ENCODE measurements at regions not wholly inside any gene's neighbourhood (a gene's known extent, or its start where the extent isn't known, plus 50 kb on each side); places are given as distances from the start of the nearest gene placed in this dataset.
"Not testable (repeated sequence)": the region's sequence is repeated elsewhere in the genome, so short reads cannot be mapped to it uniquely, and the experiment has no call there.

GRCh38 chr19:20472854-20473253 lies 92.7 kb downstream of the ZNF737 start:
- H3K4me2 ChIP-seq (ENCODE audit: insufficient read depth, low read length, poor library complexity, severe bottlenecking) = no peak overlapping the region
- no peak overlapping the region for H3K23ac ChIP-seq (ENCODE audit: low read depth, low read length, poor library complexity)
- no peak overlapping the region for H2BK12ac ChIP-seq (ENCODE audit: low read length)
- no peak overlapping the region for H2AFZ ChIP-seq (ENCODE audit: low read length)
- H3K36me3 ChIP-seq (replicated peaks in 1 of 2; ENCODE audit: control insufficient read depth in 2 of 2, insufficient read depth in 2 of 2, low read length in 2 of 2) = no peaks in the 10 kb centered on the region
- no peak overlapping the region for H3K14ac ChIP-seq (ENCODE audit: low read length)
- no peak overlapping the region for H3K4me3 ChIP-seq (ENCODE audit: low read length in 2 of 2)
- no peak for DNase-seq (ENCODE audit: low spot score)
- no peak overlapping the region for H4K91ac ChIP-seq (ENCODE audit: low read depth, low read length, poor library complexity)
- no peaks in the 10 kb centered on the region for H3K4me1 ChIP-seq (ENCODE audit: control insufficient read depth in 2 of 2, insufficient read depth in 1 of 2, low read depth in 1 of 2, low read length in 2 of 2)
- no peak overlapping the region for H3K9ac ChIP-seq (ENCODE audit: low read depth, low read length, poor library complexity)
- H3K4ac ChIP-seq (ENCODE audit: low read length) = no peak overlapping the region
- peak overlapping the region; percentile 70 for H2AK5ac ChIP-seq (ENCODE audit: low read depth, low read length)
- H3K27me3 ChIP-seq (ENCODE audit: control insufficient read depth in 3 of 3, insufficient read depth in 3 of 3, low read depth in 1 of 3, low read length in 3 of 3) = no peaks in the 10 kb centered on the region
- H3K9me3 ChIP-seq (replicated peaks in 1 of 2; ENCODE audit: control insufficient read depth in 2 of 2, insufficient read depth in 1 of 2, low read depth in 1 of 2, low read length in 2 of 2) = no peaks in the 10 kb centered on the region
- H4K8ac ChIP-seq (ENCODE audit: low read depth, low read length) = no peak overlapping the region
- H3K79me1 ChIP-seq (ENCODE audit: low read depth, low read length) = no peaks in the 10 kb centered on the region
- no peak overlapping the region for H2BK120ac ChIP-seq (ENCODE audit: low read depth, low read length)
- H3K18ac ChIP-seq (ENCODE audit: low read length) = no peak overlapping the region
- no peak overlapping the region for H3K27ac ChIP-seq (replicated peaks; ENCODE audit: low read length)
- no peak overlapping the region for H2BK15ac ChIP-seq (ENCODE audit: low read length)
- no peak overlapping the region for H2BK5ac ChIP-seq (ENCODE audit: low read length)
- no CpG with 5 or more reads among the region's 13 CpGs for WGBS, 2 donors (ENCODE audit: extremely low coverage in 2 of 2, insufficient read length in 2 of 2, insufficient replicate concordance in 1 of 2)

- Histone ChIP-seq H2BK12ac (ENCODE audit: low read length) (no peak overlapping the region), H3K36me3 (replicated peaks in 1 of 2; ENCODE audit: control insufficient read depth in 2 of 2, insufficient read depth in 2 of 2, low read length in 2 of 2) (no peaks in the 10 kb centered on the region), H3K27ac (replicated peaks; ENCODE audit: low read length) (no peak overlapping the region), H3K9ac (ENCODE audit: low read depth, low read length, poor library complexity) (no peak overlapping the region), H3K27me3 (ENCODE audit: control insufficient read depth in 3 of 3, insufficient read depth in 3 of 3, low read depth in 1 of 3, low read length in 3 of 3) (no peaks in the 10 kb centered on the region), H2BK5ac (ENCODE audit: low read length) (no peak overlapping the region), H3K18ac (ENCODE audit: low read length) (no peak overlapping the region), H2AFZ (ENCODE audit: low read length) (no peak overlapping the region), H4K8ac (ENCODE audit: low read depth, low read length) (no peak overlapping the region), H2BK120ac (ENCODE audit: low read depth, low read length) (no peak overlapping the region), H2BK15ac (ENCODE audit: low read length) (no peak overlapping the region), H3K23ac (ENCODE audit: low read depth, low read length, poor library complexity) (no peak overlapping the region), H3K4me1 (ENCODE audit: control insufficient read depth in 2 of 2, insufficient read depth in 1 of 2, low read depth in 1 of 2, low read length in 2 of 2) (no peaks in the 10 kb centered on the region), H3K4me3 (ENCODE audit: low read length in 2 of 2) (no peak overlapping the region), H2AK5ac (ENCODE audit: low read depth, low read length) (no peak overlapping the region), H3K4ac (ENCODE audit: low read length) (no peak overlapping the region), H3K4me2 (ENCODE audit: insufficient read depth, low read length, poor library complexity, severe bottlenecking) (no peak overlapping the region), H3K9me3 (replicated peaks in 1 of 2; ENCODE audit: control insufficient read depth in 2 of 2, insufficient read depth in 1 of 2, low read depth in 1 of 2, low read length in 2 of 2) (no peaks in the 10 kb centered on the region), H3K79me1 (ENCODE audit: low read depth, low read length) (no peaks in the 10 kb centered on the region), H3K14ac (ENCODE audit: low read length) (no peak overlapping the region), H4K91ac (ENCODE audit: low read depth, low read length, poor library complexity) (no peak overlapping the region)
- DNase-seq (ENCODE audit: low spot score) = no peak
- WGBS, 2 donors (ENCODE audit: extremely low coverage in 2 of 2, insufficient read length in 2 of 2, insufficient replicate concordance in 1 of 2) = no CpG with 5 or more reads among the region's 4 CpGs
These were observed 94.2 kb downstream of the ZNF737 start for GRCh38 chr19:20471431-20471830.

- no peak overlapping the region for H3K14ac ChIP-seq (ENCODE audit: low read length)
- no peak overlapping the region for H2BK15ac ChIP-seq (ENCODE audit: low read length)
- H3K27ac ChIP-seq (replicated peaks; ENCODE audit: low read length) = no peak overlapping the region
- H3K4me1 ChIP-seq (ENCODE audit: control insufficient read depth in 2 of 2, insufficient read depth in 1 of 2, low read depth in 1 of 2, low read length in 2 of 2) = no peaks in the 10 kb centered on the region
- H3K79me1 ChIP-seq (ENCODE audit: low read depth, low read length) = no peaks in the 10 kb centered on the region
- no peak overlapping the region for H3K18ac ChIP-seq (ENCODE audit: low read length)
- no peak overlapping the region for H2AK5ac ChIP-seq (ENCODE audit: low read depth, low read length)
- no peaks in the 10 kb centered on the region for H3K9me3 ChIP-seq (replicated peaks in 1 of 2; ENCODE audit: control insufficient read depth in 2 of 2, insufficient read depth in 1 of 2, low read depth in 1 of 2, low read length in 2 of 2)
- H3K4me2 ChIP-seq (ENCODE audit: insufficient read depth, low read length, poor library complexity, severe bottlenecking) = no peak overlapping the region
- H3K9ac ChIP-seq (ENCODE audit: low read depth, low read length, poor library complexity) = no peak overlapping the region
- H2BK12ac ChIP-seq (ENCODE audit: low read length) = no peak overlapping the region
- no peak overlapping the region for H3K23ac ChIP-seq (ENCODE audit: low read depth, low read length, poor library complexity)
- no CpG with 5 or more reads among the region's 4 CpGs for WGBS, 2 donors (ENCODE audit: extremely low coverage in 2 of 2, insufficient read length in 2 of 2, insufficient replicate concordance in 1 of 2)
- no peaks in the 10 kb centered on the region for H3K27me3 ChIP-seq (ENCODE audit: control insufficient read depth in 3 of 3, insufficient read depth in 3 of 3, low read depth in 1 of 3, low read length in 3 of 3)
- H4K91ac ChIP-seq (ENCODE audit: low read depth, low read length, poor library complexity) = no peak overlapping the region
- no peak overlapping the region for H2BK5ac ChIP-seq (ENCODE audit: low read length)
- no peak overlapping the region for H3K4ac ChIP-seq (ENCODE audit: low read length)
- H4K8ac ChIP-seq (ENCODE audit: low read depth, low read length) = no peak overlapping the region
- no peak overlapping the region for H3K4me3 ChIP-seq (ENCODE audit: low read length in 2 of 2)
- H3K36me3 ChIP-seq (replicated peaks in 1 of 2; ENCODE audit: control insufficient read depth in 2 of 2, insufficient read depth in 2 of 2, low read length in 2 of 2) = no peaks in the 10 kb centered on the region
- H2AFZ ChIP-seq (ENCODE audit: low read length) = no peak overlapping the region
- DNase-seq (ENCODE audit: low spot score) = no peak
- no peak overlapping the region for H2BK120ac ChIP-seq (ENCODE audit: low read depth, low read length)
These were observed 95.0 kb downstream of the ZNF737 start for GRCh38 chr19:20470345-20471135.

GRCh38 chr19:20466638-20466990 lies 99.0 kb downstream of the ZNF737 start:
- H4K91ac ChIP-seq (ENCODE audit: low read depth, low read length, poor library complexity); H3K9me3 ChIP-seq (replicated peaks in 1 of 2; ENCODE audit: control insufficient read depth in 2 of 2, insufficient read depth in 1 of 2, low read depth in 1 of 2, low read length in 2 of 2); H3K4ac ChIP-seq (ENCODE audit: low read length); H3K4me1 ChIP-seq (ENCODE audit: control insufficient read depth in 2 of 2, insufficient read depth in 1 of 2, low read depth in 1 of 2, low read length in 2 of 2); H2AK5ac ChIP-seq (ENCODE audit: low read depth, low read length); H2AFZ ChIP-seq (ENCODE audit: low read length); H3K4me2 ChIP-seq (ENCODE audit: insufficient read depth, low read length, poor library complexity, severe bottlenecking); H3K79me1 ChIP-seq (ENCODE audit: low read depth, low read length); H3K9ac ChIP-seq (ENCODE audit: low read depth, low read length, poor library complexity); H2BK120ac ChIP-seq (ENCODE audit: low read depth, low read length); H2BK15ac ChIP-seq (ENCODE audit: low read length); DNase-seq (ENCODE audit: low spot score); H3K23ac ChIP-seq (ENCODE audit: low read depth, low read length, poor library complexity); H3K36me3 ChIP-seq (replicated peaks in 1 of 2; ENCODE audit: control insufficient read depth in 2 of 2, insufficient read depth in 2 of 2, low read length in 2 of 2); H3K18ac ChIP-seq (ENCODE audit: low read length); H2BK12ac ChIP-seq (ENCODE audit: low read length); H3K4me3 ChIP-seq (ENCODE audit: low read length in 2 of 2); H3K27ac ChIP-seq (replicated peaks; ENCODE audit: low read length); H3K27me3 ChIP-seq (ENCODE audit: control insufficient read depth in 3 of 3, insufficient read depth in 3 of 3, low read depth in 1 of 3, low read length in 3 of 3); H2BK5ac ChIP-seq (ENCODE audit: low read length); H4K8ac ChIP-seq (ENCODE audit: low read depth, low read length); H3K14ac ChIP-seq (ENCODE audit: low read length): not testable (repeated sequence)

Data from neuronal stem cell (in vitro differentiated cells).